Vagina (tissue), 2 donors: ENCODE measurements at regions not wholly inside any gene's neighbourhood (a gene's known extent, or its start where the extent isn't known, plus 50 kb on each side); places are given as distances from the start of the nearest gene placed in this dataset. TPM values are rescaled to one million over a fixed set of nuclear protein-coding genes. Genes with fewer than 3 reads are reported as not detected.

Source experiments
- DNase-seq, 2 donors: peaks; one replicate each; pipeline ENCODE4 v3.0.0-alpha.2; 2017; ENCODE audit errors: extremely low spot score in 2 of 2
- H3K27ac ChIP-seq: fragments of 200-600 bp; sonication (generic); one replicate; pipeline ENCODE4 v1.5.1; 2019
- H3K27me3 ChIP-seq: fragments of 200-600 bp; sonication (generic); one replicate; pipeline ENCODE4 v1.5.1; 2019
- H3K36me3 ChIP-seq, 2 donors: fragments of 200-600 bp; sonication (generic); one replicate each; pipeline ENCODE4 v1.5.1; 2017 to 2019
- H3K4me1 ChIP-seq: fragments of 200-600 bp; sonication (generic); one replicate; pipeline ENCODE4 v1.5.1; 2019
- H3K4me3 ChIP-seq, 2 donors: fragments of 200-600 bp; sonication (generic); 1 replicate in 1 of 2; 2 replicates in 1 of 2; pipeline ENCODE4 v1.5.1; 2016 to 2019
- H3K9me3 ChIP-seq: fragments of 200-600 bp; sonication (generic); one replicate; pipeline ENCODE4 v1.5.1; 2019
- CTCF ChIP-seq, 3 experiments: fragments of 450-650 bp in 2 of 3; fragments of 200-600 bp in 1 of 3; sonication (generic) in 1 of 3; IDR thresholded peaks; one replicate each; pipeline ENCODE4 v1.5.1; 2017 to 2019; ENCODE audit warnings: antibody characterized with exemption in 3 of 3, mild to moderate bottlenecking in 2 of 3, moderate library complexity in 2 of 3
- POLR2A ChIP-seq, 2 donors: fragments of 450-650 bp; IDR thresholded peaks; one replicate each; pipeline ENCODE4 v1.6.1; 2017; ENCODE audit warnings: antibody characterized with exemption in 2 of 2, mild to moderate bottlenecking in 2 of 2, moderate library complexity in 2 of 2
- POLR2AphosphoS5 ChIP-seq, 2 donors: sonication (generic); formaldehyde crosslinking; IDR thresholded peaks; one replicate each; pipeline ENCODE4 v1.9.0; 2017; ENCODE audit warnings: antibody characterized with exemption in 2 of 2, mild to moderate bottlenecking in 2 of 2, low read depth in 1 of 2; ENCODE audit not compliant: insufficient read depth in 1 of 2
- intact Hi-C: fragments of 100-400 bp; cut with DNase I; formaldehyde crosslinking; loops from one replicate; pipeline ENCODE4 v1.15.1; 2023
- small RNA-seq: library from RNA; depleted of rRNA; stranded (forward); fragments of <200 nt; gene quantifications from one replicate; pipeline ENCODE3, GENCODE V24; 2016

GRCh38 chr2:162908567-162908966 lies 70.0 kb upstream of the KCNH7 start:
- Histone ChIP-seq H3K4me1 (no peaks in the 10 kb centered on the region), H3K36me3 (no peaks in the 10 kb centered on the region), H3K27ac (no peak overlapping the region), H3K9me3 (no peaks in the 10 kb centered on the region), H3K4me3 (no peak overlapping the region), H3K27me3 (no peaks in the 10 kb centered on the region)
- DNase-seq, result no peak
- TF ChIP-seq CTCF (IDR thresholded peaks at IDR 0.05) (no peak), POLR2AphosphoS5 (IDR thresholded peaks at IDR 0.05; ENCODE audit: insufficient read depth in 1 of 2, low read depth in 1 of 2) (no peak), POLR2A (IDR thresholded peaks at IDR 0.05) (no peak)
- intact Hi-C loops, result no loop called here

GRCh38 chr2:162890690-162891311 lies 52.2 kb upstream of the KCNH7 start:
- Histone ChIP-seq H3K9me3 (no peaks in the 10 kb centered on the region), H3K4me3 (no peak overlapping the region), H3K27me3 (no peaks in the 10 kb centered on the region), H3K36me3 (no peaks in the 10 kb centered on the region), H3K27ac (no peak overlapping the region), H3K4me1 (no peaks in the 10 kb centered on the region)
- no peak for DNase-seq
- TF ChIP-seq POLR2AphosphoS5 (IDR thresholded peaks at IDR 0.05; ENCODE audit: insufficient read depth in 1 of 2, low read depth in 1 of 2) (no peak), CTCF (IDR thresholded peaks at IDR 0.05) (no peak), POLR2A (IDR thresholded peaks at IDR 0.05) (no peak)
- intact Hi-C loops, result no loop called here

- intact Hi-C loops, result no loop called here
- TF ChIP-seq POLR2A (IDR thresholded peaks at IDR 0.05) (no peak), POLR2AphosphoS5 (IDR thresholded peaks at IDR 0.05; ENCODE audit: insufficient read depth in 1 of 2, low read depth in 1 of 2) (no peak), CTCF (IDR thresholded peaks at IDR 0.05) (no peak)
Measured at GRCh38 chr2:162888652-162889051, 50.1 kb upstream of the KCNH7 start.

More at GRCh38 chr2:162888652-162889051, 50.1 kb upstream of the KCNH7 start:
- H3K36me3 ChIP-seq, result no peaks in the 10 kb centered on the region
- H3K27ac ChIP-seq, result no peak overlapping the region
- no peak overlapping the region for H3K4me3 ChIP-seq
- DNase-seq, result no peak
- H3K9me3 ChIP-seq, result no peaks in the 10 kb centered on the region
- H3K27me3 ChIP-seq, result no peaks in the 10 kb centered on the region
- H3K4me1 ChIP-seq, result no peaks in the 10 kb centered on the region

Small RNA genes lying in the stretch of these regions (small RNA-seq; reads per million reads assigned to genes)
- gene RNU6-627P, result not detected
